IMR-90 (cell line): ENCODE measurements at regions not wholly inside any gene's neighbourhood (a gene's known extent, or its start where the extent isn't known, plus 50 kb on each side); places are given as distances from the start of the nearest gene placed in this dataset.

Experiments used
- BHLHE40 ChIP-seq: fragments of 150-350 bp; IDR thresholded peaks from 2 replicates; pipeline ENCODE4 v1.6.1; 2016; ENCODE audit warnings: mild to moderate bottlenecking, low read depth, low read length
- CEBPB ChIP-seq: IDR thresholded peaks from 2 replicates; pipeline ENCODE4 v1.6.1; 2012; ENCODE audit warnings: low read depth, low read length, improper control_type of control experiment
- FOS ChIP-seq: fragments of 150-350 bp; IDR thresholded peaks from 2 replicates; pipeline ENCODE4 v1.6.1; 2016; ENCODE audit warnings: low read depth, low read length
- MAFK ChIP-seq: IDR thresholded peaks from 2 replicates; pipeline ENCODE4 v1.6.1; 2012; ENCODE audit warnings: low read depth, low read length, improper control_type of control experiment
- MXI1 ChIP-seq: IDR thresholded peaks from 2 replicates; pipeline ENCODE4 v1.6.1; 2012; ENCODE audit warnings: low read depth, mild to moderate bottlenecking, low read length, moderate library complexity, borderline replicate concordance
- NFE2L2 ChIP-seq: fragments of 150-350 bp; IDR thresholded peaks from 2 replicates; pipeline ENCODE4 v1.6.1; 2016; ENCODE audit warnings: low read depth, mild to moderate bottlenecking, low read length
- POLR2A ChIP-seq: IDR thresholded peaks from 2 replicates; pipeline ENCODE4 v1.6.1; 2012; ENCODE audit warnings: mild to moderate bottlenecking, low read depth, low read length
- RAD21 ChIP-seq: IDR thresholded peaks from 2 replicates; pipeline ENCODE4 v1.6.1; 2012; ENCODE audit warnings: low read length, improper control_type of control experiment
- RFX5 ChIP-seq: IDR thresholded peaks from 2 replicates; pipeline ENCODE4 v1.8.0; 2012; ENCODE audit warnings: low read depth, mild to moderate bottlenecking, low read length, moderate library complexity
- SMC3 ChIP-seq: fragments of 150-350 bp; IDR thresholded peaks from 2 replicates; pipeline ENCODE4 v1.6.1; 2016; ENCODE audit warnings: low read depth, mild to moderate bottlenecking, antibody characterized with exemption, low read length, moderate library complexity
- TF ChIP-seq, protein P1 (sequence below): conservative IDR thresholded peaks from 2 replicates; pipeline ENCODE4 v1.5.1; 2012; ENCODE audit warnings: mild to moderate bottlenecking, low read depth, low read length, improper control_type of control experiment
- TF ChIP-seq, protein P2 (sequence below): fragments of 150-350 bp; IDR thresholded peaks from 2 replicates; pipeline ENCODE4 v1.6.1; 2017; ENCODE audit warnings: mild to moderate bottlenecking, antibody characterized with exemption, low read length, low read depth

DNA sequence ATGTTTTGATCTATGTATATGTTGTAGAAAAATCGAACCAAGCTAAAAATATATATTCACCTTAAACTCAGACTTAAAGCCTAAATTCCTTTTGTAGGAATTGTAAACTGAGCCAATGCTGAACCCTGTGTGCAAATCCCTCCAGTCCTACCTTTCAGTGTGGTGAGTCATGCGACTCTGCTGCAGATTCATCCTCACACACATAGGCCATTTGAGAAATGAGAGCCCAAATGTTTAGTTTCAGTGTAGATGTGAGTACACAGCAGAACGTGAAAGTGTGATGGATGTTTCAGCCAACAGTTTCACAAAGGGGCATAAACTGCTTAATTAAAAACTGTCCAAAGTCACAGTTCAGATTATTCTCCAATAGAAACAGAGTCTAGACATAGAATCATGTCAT lies 193.2 kb downstream of the CDH19 start:
- no peak for TF ChIP-seq RFX5
- TF ChIP-seq, protein P1, sequence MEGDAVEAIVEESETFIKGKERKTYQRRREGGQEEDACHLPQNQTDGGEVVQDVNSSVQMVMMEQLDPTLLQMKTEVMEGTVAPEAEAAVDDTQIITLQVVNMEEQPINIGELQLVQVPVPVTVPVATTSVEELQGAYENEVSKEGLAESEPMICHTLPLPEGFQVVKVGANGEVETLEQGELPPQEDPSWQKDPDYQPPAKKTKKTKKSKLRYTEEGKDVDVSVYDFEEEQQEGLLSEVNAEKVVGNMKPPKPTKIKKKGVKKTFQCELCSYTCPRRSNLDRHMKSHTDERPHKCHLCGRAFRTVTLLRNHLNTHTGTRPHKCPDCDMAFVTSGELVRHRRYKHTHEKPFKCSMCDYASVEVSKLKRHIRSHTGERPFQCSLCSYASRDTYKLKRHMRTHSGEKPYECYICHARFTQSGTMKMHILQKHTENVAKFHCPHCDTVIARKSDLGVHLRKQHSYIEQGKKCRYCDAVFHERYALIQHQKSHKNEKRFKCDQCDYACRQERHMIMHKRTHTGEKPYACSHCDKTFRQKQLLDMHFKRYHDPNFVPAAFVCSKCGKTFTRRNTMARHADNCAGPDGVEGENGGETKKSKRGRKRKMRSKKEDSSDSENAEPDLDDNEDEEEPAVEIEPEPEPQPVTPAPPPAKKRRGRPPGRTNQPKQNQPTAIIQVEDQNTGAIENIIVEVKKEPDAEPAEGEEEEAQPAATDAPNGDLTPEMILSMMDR = no peak
- TF ChIP-seq MAFK = no peak
- TF ChIP-seq BHLHE40 = no peak
- no peak for TF ChIP-seq RAD21
- no peak for TF ChIP-seq POLR2A
- TF ChIP-seq FOS = no peak
- no peak for TF ChIP-seq NFE2L2
- TF ChIP-seq CEBPB = no peak
- TF ChIP-seq SMC3 = no peak
- TF ChIP-seq, protein P2, sequence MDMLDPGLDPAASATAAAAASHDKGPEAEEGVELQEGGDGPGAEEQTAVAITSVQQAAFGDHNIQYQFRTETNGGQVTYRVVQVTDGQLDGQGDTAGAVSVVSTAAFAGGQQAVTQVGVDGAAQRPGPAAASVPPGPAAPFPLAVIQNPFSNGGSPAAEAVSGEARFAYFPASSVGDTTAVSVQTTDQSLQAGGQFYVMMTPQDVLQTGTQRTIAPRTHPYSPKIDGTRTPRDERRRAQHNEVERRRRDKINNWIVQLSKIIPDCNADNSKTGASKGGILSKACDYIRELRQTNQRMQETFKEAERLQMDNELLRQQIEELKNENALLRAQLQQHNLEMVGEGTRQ = no peak
- TF ChIP-seq MXI1 = no peak
